GM21423 (cell line): ENCODE measurements at regions not wholly inside any gene's neighbourhood (a gene's known extent, or its start where the extent isn't known, plus 50 kb on each side); places are given as distances from the start of the nearest gene placed in this dataset.

ENCODE experiments used
- ATAC-seq: cut with Tn5 transposase; IDR thresholded peaks from one replicate; pipeline ENCODE4 v1.9.1; 2021; ENCODE audit warnings: mild to moderate bottlenecking, moderate library complexity; ENCODE audit not compliant: unreplicated experiment

DNA sequence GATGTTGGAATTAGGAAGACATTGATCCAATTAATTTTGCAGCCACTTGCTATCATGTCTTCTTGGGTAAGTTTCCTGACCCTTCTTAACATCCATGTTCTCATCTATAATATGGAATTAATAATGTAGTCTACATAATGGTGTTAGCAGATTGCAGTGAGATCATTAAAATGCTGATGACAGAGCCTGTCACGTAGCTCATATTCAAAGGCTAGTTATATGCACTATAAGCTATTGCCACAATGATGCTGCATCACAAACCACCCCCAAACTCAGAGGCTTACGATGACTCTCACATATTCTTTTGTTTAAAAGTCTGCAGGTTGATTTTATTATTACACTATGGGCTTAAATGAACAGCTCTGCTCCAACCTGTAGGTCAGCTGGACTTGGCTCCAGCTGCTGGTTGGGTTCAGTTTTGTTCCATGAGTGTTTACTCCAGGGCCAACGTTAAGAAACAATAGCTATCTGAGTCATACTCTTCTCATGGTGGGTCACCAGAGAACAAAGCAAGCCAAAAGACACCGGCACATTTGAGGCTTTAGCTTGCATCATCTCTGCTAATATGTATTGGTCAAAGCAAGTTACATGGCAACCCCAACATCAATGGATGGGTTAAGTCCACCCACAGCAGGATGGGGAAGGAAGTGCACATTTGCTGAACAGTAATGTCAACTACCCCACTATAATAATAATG is 250.0 kb upstream of the SLCO3A1 start:
- ATAC-seq, result no peak

DNA sequence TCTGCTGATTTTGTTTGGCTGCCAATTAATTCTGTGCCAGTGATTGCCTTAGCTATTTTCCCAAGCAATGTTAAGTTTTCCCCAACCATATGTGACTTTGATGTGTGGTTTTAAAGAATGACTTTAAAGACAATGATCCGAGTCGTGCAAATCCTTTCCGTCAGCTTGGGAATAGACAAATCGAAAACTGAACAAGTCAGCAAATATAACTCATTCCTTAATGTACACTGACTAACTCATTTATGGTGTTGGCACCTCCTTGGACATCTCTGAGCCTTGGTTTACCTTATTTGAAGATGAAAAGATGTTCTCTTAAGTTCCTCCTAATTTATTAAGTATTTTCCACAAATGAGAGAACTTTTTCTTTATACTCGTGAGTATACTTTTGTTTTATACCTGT is 249.4 kb upstream of the SLCO3A1 start:
- no peak for ATAC-seq

DNA sequence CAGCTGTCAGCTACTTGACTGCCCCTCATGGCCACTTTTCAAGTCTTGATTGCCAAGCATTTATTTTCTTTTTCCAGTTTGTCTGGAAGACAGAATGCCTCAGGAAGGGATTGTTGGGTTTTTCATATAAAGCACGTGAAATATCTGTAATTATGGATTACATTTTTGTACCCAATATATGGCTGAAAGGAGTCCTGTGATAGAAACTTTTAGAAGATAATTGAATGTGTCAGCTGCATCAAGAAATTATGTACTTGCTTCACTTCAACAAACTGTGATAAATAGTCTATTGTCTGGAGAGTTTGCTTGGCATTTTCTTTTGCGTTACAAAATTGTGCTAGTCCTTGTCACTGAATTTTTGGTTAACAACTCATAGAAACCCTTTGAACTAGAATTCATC is 247.9 kb upstream of the SLCO3A1 start:
- no peak for ATAC-seq

DNA sequence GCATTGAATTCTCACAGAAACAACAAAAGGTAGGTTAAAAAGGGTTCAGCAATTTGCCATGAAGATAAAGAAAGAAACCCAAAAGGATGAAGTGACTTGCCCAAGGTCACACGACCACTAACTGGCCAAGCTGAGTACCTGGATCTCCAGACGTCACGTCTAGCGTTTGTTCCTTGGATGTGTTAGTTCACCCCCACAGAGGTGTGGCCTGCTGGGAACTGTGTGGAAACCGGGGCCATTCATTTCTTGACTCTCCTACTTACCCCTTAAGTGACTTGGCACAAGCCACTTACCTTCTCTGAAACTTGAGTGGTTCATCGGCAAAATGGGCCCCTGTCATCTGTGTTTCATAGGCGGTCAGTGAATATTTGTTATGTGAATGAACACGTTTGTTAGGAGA is 244.3 kb upstream of the SLCO3A1 start:
- ATAC-seq, result no peak

DNA sequence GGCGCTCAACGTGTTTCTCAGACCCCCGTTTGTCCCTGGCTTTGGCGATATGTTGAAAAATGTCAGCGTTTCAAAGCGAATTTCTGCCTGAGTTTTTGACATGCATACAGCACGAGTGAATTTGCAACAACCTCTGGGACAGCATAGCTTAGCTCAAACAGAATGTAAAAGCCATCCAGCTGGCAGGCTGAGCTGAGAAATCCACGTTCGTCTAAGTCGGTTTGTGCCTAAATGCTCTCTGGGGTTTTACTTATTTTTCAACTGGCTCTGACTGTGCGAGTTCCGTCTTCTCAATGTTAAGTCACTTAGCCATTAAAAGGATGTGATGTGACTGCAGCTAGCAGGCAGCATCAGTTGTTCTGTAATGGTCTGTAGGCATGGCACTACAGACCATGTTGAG is 243.5 kb upstream of the SLCO3A1 start:
- no peak for ATAC-seq

DNA sequence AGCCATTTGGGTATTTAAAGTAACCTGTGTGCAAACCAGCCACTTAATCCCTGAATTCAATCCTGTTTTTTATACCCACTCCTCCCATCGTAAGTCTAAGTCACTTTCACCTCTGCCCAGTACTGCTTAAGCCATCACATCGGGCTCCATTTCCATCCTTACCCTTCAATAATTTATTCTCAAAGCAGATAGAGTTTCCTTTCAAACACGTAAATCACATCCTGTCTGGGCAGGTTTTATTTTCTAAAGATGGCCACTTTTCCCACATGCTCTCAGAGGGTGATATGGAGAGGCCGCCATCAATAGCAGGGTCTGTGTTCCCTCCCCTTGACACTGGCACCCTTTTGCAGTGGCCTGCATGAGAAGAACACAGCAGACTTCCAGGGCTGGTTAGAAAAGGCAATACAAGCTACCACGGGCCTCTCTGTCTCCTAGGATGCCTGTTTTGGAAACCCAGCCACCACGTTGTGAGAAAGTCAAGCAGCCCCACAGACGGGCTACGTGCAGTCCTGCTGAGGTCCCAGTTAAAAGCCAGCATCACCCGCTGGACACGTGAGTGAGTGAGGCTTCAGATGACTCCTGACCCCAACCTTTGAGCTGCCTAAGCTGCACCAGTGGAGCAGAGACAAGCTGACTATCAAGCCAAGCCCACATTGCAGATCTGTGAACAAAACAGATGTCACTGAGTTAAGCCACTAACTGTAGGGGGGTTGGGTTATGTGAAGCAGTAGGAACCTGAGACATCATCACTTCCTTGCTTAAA is 241.8 kb upstream of the SLCO3A1 start:
- no peak for ATAC-seq

DNA sequence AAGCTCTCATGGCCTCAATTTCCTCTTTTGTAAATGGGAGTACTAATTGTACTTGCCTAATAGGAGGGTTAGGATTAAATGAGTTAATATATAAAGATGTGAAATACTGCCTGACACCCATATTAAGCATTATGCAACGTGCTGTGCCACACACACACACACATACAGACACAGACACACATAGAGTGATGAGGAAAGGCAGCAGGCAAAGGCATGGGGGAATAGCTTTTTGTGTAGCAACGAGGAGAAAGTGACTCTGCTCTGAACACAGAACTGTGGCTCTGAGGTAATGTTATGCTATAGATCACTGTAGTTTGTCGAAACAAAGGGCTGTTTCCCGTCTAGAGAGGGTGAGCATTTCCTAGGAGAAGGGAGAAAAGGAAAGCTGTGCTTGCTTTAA is 233.3 kb upstream of the SLCO3A1 start:
- no peak for ATAC-seq

DNA sequence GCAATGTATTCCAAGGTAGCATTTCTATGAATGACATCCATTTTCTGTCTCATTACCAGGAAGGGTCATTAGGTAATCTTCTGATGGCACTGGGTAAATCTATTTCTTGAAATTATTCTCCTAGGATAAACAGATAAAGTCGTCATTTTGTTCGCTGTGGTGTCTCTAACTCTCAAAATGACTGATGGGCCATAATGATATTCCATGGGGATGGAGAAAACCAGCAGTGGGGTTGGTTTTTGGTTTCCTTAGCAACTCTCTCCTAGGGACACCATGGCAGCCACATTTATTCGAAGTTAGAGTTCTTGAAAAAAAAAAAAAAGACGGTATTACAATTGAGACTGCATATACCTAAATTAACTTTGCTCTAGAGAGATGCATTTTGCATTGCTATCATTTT is 231.3 kb upstream of the SLCO3A1 start:
- no peak for ATAC-seq

DNA sequence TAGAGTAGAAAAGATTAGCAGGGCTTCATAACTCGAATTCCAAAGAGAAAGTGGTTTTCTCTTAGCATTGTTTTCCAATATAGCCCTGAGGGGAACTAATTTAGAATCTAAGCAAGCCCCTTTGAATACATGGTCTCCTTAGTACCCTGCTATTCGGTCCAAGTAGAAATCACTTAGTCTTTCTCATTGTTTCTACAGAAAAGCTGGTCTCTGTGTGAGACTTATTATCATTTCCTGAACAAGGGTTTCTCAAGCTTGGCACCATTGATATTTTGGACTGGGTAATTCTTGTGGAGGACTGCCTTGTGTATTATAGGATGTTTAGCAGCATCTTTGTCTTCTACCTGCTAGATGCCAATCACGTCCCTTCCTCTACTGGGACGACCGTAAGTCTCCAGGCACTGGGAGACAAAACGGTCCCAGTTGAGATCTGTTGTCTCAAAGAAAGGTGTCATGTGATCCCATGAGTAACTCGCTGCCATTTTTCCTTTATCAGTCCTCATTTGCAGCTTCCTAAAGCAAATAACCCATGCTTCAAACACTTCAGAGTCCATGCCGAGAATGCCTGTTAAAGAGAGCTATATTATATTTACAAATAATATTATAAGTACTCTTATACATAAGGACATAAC is 230.7 kb upstream of the SLCO3A1 start:
- no peak for ATAC-seq

DNA sequence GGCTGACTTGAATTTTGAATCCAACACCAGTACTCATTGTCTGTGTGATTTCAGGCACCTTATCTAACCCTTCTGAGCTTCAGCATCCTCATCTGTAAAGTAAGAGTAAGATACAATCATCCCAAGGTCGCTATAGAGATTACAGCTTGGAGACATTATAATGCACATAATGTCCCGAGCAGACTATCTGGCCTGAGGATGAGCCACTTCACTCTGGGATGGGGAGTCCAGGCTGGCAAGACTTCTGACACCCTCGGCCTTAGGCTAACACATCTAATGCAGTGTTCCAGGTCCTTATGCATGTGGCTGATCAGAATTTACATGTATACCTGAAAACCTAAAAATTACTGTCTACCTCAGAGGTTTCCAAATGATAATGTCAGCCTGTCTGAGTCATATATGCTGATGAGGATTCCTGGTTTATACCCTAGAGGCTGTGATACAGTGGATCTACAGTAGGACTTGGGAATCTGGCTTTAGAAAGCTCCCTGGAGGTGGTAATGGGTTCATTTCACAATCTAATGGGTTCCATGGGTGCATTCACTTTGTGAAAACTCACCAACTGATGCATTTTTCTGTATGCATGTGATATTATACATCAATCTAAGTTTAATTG is 229.0 kb upstream of the SLCO3A1 start:
- ATAC-seq, result no peak

DNA sequence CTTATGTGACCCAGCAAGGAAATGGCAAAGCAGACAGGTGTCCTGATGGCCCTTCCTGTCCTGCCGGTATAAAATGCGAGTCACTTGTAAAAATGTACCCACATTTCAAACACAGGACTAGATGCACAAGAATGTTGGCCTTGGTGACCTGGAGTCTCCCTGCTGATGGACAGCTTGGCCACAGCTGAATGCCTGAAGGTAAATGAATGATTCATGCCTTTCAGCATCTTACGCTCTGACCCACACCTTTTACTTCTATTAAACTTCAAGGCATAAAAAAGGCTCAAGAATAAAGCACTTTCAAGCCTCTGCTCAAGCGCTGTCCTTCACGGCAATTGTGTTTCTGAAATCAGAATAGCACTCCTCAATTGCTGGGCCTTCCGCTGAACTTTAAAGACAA is 228.0 kb upstream of the SLCO3A1 start:
- no peak for ATAC-seq

DNA sequence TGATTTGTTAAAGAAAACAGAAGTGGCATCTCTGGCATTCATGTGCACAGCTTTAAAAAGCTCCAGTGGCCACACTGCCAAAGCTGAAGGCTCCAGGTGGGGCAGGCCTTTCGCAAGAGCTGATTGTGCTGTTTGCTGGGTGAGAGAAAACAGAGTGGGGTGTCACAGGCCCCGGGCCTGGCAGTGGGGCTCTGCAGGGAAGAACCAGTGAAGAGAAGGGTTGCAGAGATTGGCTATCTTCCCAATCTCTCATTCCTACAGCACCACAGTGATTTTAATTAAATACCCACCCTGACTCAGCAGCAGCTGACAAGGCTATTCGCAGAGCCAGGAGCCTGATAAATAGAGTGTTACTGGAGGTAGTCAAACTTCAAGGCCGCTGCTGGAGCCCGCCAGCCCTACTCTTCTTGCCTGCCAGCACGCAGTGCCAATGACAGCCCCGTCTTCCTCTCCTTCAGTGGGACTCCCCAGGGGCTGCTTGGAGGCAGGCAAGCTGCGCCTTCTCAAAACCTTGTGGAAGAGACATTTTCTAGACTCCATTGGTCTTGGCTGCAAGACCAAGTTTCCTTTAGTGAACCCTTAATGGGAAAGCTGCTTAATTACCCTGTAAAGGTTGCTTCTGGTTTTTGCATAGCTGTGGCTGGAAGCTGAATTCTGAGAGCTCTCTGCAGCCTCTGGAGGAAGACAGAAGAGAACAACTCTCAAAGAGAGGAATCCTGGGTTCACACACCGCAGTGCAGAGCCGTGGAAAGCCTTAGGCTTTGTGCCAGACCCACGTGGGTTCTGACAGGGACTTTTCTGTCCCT is 225.8 kb upstream of the SLCO3A1 start:
- no peak for ATAC-seq

DNA sequence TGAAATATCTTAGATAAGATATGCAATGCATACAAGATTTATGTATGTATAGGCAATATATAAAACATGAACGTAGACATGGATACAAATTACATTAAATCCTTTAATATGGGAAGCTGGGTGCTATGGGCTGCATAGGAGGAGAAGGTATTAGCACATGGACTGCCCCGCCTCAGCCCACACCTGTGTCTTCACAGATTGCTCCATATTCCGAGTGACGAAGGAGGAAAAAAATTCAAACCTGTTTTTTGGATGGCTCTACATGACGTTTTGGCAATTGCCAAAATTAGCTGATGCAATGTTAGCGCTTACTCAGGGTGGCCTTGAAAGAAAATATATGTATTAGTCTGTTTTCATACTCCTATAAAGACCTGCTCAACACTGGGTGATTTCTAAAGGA is 223.4 kb upstream of the SLCO3A1 start:
- ATAC-seq, result no peak

DNA sequence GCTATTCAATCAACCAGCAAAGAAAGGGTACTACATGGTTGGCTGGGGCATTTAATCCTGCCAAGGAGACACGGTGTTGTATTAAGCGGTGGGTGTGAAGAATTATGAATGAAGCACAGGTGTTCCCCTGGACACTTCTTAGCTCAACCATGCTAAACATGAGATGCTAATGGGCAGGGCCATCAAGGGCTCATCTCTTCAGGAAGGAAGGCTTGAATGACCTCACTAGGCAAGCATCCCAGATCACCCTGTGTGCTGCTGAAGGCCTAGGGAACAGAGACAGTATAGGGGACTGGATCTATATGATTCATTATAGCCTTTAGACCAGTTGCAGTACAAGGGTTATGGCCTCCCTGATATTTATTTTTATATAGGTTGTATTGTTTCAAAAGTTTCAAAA is 221.3 kb upstream of the SLCO3A1 start:
- ATAC-seq, result no peak

DNA sequence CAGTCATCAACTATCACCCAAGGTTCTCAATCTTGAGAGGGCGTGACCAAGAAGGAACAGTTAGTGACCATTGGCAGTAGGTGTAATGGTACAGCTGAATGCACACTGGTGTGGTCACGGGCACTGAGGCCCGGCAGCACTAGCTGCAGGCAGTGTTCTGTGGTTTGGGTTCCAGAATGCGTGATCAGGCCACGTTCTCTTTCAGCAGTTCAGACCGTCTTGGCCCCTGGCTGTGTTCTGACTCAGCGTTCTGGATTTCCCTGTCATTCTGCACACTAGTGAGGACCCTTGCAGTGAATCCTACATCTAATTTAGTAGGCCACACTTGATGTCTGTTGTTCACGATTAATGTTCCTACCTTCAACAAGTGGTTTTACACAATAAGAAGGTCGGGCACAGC is 220.5 kb upstream of the SLCO3A1 start:
- no peak for ATAC-seq

DNA sequence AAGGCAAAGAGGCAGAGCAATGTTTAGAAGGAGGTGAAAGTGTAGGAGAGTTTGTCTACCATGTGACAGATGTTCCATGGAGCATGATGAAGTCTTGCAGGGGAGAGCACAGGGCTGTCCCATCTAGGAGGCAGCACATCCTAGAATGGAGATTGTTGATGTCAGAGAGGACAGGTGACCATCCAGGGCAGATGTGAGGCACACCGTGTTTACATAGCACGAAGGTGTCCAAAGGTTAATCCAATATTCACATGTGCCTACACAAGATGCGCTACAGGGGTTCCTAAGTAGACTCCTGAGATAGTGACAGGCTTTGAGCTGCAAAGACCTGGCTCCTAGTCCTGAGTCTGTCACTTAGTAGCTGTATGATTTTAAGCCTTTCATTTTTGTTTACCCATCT is 219.3 kb upstream of the SLCO3A1 start:
- ATAC-seq, result no peak

DNA sequence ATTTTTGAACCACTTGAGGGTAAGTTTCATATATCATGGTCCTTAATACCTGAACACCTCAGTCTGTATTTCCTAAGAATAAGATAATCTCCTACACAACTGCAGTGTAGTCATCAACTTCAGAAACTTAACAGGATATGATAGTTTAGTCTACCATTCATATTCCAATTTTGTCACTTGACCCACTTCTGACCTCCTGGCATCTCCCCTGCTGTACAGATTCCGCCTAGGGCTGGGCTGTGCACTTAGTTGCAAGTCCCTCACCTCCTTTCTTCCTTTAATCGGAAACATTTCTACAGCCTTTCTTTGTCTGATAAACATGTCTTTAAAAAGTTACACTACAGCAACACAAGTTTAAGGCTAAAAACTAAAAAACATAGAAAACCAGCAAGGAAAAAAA is 218.4 kb upstream of the SLCO3A1 start:
- ATAC-seq, result no peak

DNA sequence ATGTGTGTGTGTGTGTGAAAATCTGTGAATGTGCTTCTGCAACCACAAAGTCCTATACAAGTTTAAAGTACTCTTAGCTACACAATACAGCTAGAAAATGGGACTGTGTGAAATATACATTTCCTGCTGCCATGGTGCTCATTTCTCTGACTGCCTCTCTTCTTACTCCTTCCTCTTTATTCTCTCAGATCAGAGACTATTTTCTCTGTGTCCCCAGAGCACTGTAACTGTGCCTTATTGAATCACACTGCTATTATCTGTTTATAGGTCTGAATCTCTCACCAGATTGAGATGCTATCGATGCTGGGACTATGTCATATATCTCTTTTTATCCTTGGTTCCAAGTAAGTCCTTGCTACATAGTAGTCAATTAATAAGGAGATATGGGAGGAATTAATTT is 217.9 kb upstream of the SLCO3A1 start:
- no peak for ATAC-seq

DNA sequence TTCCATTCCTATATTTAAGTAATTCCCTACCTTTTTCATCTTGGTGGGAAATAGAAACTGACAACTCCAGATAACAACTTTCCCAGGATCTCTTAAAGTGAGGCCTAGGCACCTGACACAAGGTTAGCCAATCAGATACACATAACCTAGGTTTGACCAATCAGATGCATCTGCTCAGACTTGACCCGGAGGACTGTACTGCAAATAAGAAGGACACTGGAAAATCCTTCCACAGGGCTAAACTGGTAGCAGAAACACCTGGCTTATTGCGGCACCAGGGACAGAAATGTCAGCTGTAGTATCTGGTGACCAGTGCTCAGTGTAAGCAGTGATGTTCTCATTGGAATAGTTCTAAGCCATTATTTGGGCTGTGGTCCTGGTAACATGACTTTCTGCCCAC is 204.5 kb upstream of the SLCO3A1 start:
- no peak for ATAC-seq

DNA sequence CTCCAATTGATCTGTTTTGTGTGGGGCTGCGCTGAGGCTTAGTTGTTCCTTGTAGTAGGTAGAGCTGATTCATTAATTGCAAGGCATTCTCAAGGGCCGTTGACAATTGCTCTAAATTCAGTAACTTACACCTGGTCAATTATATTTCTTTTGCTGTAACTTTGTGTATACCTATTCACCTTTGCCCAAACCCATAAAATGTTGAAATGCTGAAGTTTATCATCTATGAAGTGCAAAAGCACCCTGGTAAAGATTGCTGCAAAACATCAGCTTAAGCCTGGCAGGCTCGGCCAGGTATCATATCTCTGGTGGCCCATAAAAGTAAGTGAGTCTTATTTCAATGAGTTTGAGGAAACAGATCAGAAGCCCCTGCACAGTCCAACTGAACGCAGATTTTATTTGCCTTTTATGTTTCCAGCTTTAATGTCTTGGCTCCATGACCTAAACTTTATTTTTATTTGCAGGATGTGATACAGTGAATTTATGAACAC is 203.6 kb upstream of the SLCO3A1 start:
- no peak for ATAC-seq

DNA sequence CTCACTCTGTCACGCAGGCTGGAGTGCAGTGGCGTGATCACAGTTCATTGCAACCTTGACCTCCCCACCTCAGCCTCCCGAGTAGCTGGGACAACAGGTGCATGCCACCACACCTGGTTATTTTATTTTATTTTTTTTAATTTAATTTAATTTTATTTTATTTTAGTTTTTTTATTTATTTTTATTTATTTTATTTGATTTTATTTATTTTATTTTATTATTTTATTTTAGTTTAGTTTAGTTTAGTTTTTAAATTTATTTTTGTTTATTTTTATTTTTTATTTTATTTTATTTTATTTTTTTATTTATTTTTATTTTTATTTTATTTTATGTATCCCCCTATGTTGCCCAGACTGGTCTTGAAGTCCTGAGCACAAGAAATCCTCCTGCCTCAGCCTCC is 202.3 kb upstream of the SLCO3A1 start:
- ATAC-seq, result no peak
